ENCODE measurements at regions not wholly inside any gene's neighbourhood (a gene's known extent, or its start where the extent isn't known, plus 50 kb on each side); places are given as distances from the start of the nearest gene placed in this dataset.

- Histone ChIP-seq H2BK12ac (ENCODE audit: low read length) (no peak overlapping the region), H4K91ac (ENCODE audit: low read depth, low read length, poor library complexity) (no peak overlapping the region), H3K9me3 (replicated peaks in 1 of 2; ENCODE audit: control insufficient read depth in 2 of 2, insufficient read depth in 1 of 2, low read depth in 1 of 2, low read length in 2 of 2) (no peaks in the 10 kb centered on the region), H2AK5ac (ENCODE audit: low read depth, low read length) (no peak overlapping the region), H3K14ac (ENCODE audit: low read length) (no peak overlapping the region), H3K18ac (ENCODE audit: low read length) (no peak overlapping the region), H3K27me3 (ENCODE audit: control insufficient read depth in 3 of 3, insufficient read depth in 3 of 3, low read depth in 1 of 3, low read length in 3 of 3) (no peaks in the 10 kb centered on the region), H2BK120ac (ENCODE audit: low read depth, low read length) (no peak overlapping the region), H4K8ac (ENCODE audit: low read depth, low read length) (no peak overlapping the region), H3K9ac (ENCODE audit: low read depth, low read length, poor library complexity) (no peak overlapping the region), H2BK5ac (ENCODE audit: low read length) (no peak overlapping the region), H3K4me2 (ENCODE audit: insufficient read depth, low read length, poor library complexity, severe bottlenecking) (no peak overlapping the region), H3K4me1 (ENCODE audit: control insufficient read depth in 2 of 2, insufficient read depth in 1 of 2, low read depth in 1 of 2, low read length in 2 of 2) (no peaks in the 10 kb centered on the region), H2AFZ (ENCODE audit: low read length) (no peak overlapping the region), H2BK15ac (ENCODE audit: low read length) (no peak overlapping the region), H3K23ac (ENCODE audit: low read depth, low read length, poor library complexity) (no peak overlapping the region), H3K27ac (replicated peaks; ENCODE audit: low read length) (no peak overlapping the region), H3K4me3 (ENCODE audit: low read length in 2 of 2) (no peak overlapping the region), H3K4ac (ENCODE audit: low read length) (no peak overlapping the region), H3K36me3 (replicated peaks in 1 of 2; ENCODE audit: control insufficient read depth in 2 of 2, insufficient read depth in 2 of 2, low read length in 2 of 2) (no peaks in the 10 kb centered on the region), H3K79me1 (ENCODE audit: low read depth, low read length) (no peaks in the 10 kb centered on the region)
- no peak for DNase-seq (ENCODE audit: low spot score)
These were observed 375.5 kb upstream of the SLC8A1 start for GRCh38 chr2:40827392-40827791.

DNA sequence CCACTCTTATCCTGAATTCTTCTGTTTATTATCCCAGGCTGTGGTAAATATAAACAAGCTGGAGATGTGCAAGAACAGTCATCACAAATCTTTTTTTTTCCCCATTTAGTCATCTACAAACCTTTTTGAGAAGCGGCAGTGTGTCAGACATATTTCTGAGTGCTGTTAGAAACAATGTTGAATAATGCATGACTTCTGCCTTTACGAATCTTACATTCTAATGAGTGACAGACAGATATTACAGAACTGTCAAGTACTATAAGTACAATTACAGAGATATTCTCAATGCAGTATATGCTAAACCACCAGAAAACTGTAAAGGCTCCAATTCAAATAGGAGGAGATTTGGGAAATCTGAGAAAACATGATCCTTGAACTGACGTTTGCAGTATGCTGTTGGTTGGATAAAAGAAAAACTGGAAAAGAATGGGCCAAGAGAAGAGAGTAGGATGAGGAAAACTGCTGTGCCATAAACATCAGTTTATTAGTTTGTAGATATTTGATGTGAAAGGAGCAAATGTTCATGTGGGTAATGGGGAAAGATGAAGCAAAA is 379.5 kb upstream of the SLC8A1 start:
- H2BK5ac ChIP-seq (ENCODE audit: low read length) = no peak overlapping the region
- no peaks in the 10 kb centered on the region for H3K79me1 ChIP-seq (ENCODE audit: low read depth, low read length)
- H3K27me3 ChIP-seq (ENCODE audit: control insufficient read depth in 3 of 3, insufficient read depth in 3 of 3, low read depth in 1 of 3, low read length in 3 of 3) = no peaks in the 10 kb centered on the region
- DNase-seq (ENCODE audit: low spot score) = no peak
- no peaks in the 10 kb centered on the region for H3K9me3 ChIP-seq (replicated peaks in 1 of 2; ENCODE audit: control insufficient read depth in 2 of 2, insufficient read depth in 1 of 2, low read depth in 1 of 2, low read length in 2 of 2)
- H4K91ac ChIP-seq (ENCODE audit: low read depth, low read length, poor library complexity) = no peak overlapping the region
- no peak overlapping the region for H3K27ac ChIP-seq (replicated peaks; ENCODE audit: low read length)
- H2BK15ac ChIP-seq (ENCODE audit: low read length) = no peak overlapping the region
- H2BK12ac ChIP-seq (ENCODE audit: low read length) = no peak overlapping the region
- no peak overlapping the region for H3K4me2 ChIP-seq (ENCODE audit: insufficient read depth, low read length, poor library complexity, severe bottlenecking)
- no peak overlapping the region for H3K23ac ChIP-seq (ENCODE audit: low read depth, low read length, poor library complexity)
- H2AFZ ChIP-seq (ENCODE audit: low read length) = no peak overlapping the region
- H3K14ac ChIP-seq (ENCODE audit: low read length) = no peak overlapping the region
- WGBS, 2 donors (ENCODE audit: extremely low coverage in 2 of 2, insufficient read length in 2 of 2, insufficient replicate concordance in 1 of 2) = no CpG with 5 or more reads among the region's 3 CpGs
- no peak overlapping the region for H2BK120ac ChIP-seq (ENCODE audit: low read depth, low read length)
- H3K4ac ChIP-seq (ENCODE audit: low read length) = no peak overlapping the region
- H3K4me3 ChIP-seq (ENCODE audit: low read length in 2 of 2) = no peak overlapping the region
- H3K9ac ChIP-seq (ENCODE audit: low read depth, low read length, poor library complexity) = no peak overlapping the region
- no peak overlapping the region for H3K18ac ChIP-seq (ENCODE audit: low read length)
- H3K36me3 ChIP-seq (replicated peaks in 1 of 2; ENCODE audit: control insufficient read depth in 2 of 2, insufficient read depth in 2 of 2, low read length in 2 of 2) = no peaks in the 10 kb centered on the region
- no peaks in the 10 kb centered on the region for H3K4me1 ChIP-seq (ENCODE audit: control insufficient read depth in 2 of 2, insufficient read depth in 1 of 2, low read depth in 1 of 2, low read length in 2 of 2)
- no peak overlapping the region for H2AK5ac ChIP-seq (ENCODE audit: low read depth, low read length)
- H4K8ac ChIP-seq (ENCODE audit: low read depth, low read length) = no peak overlapping the region

- no peak overlapping the region for H3K9ac ChIP-seq (ENCODE audit: low read depth, low read length, poor library complexity)
- H3K36me3 ChIP-seq (replicated peaks in 1 of 2; ENCODE audit: control insufficient read depth in 2 of 2, insufficient read depth in 2 of 2, low read length in 2 of 2) = no peaks in the 10 kb centered on the region
- H3K27me3 ChIP-seq (ENCODE audit: control insufficient read depth in 3 of 3, insufficient read depth in 3 of 3, low read depth in 1 of 3, low read length in 3 of 3) = no peaks in the 10 kb centered on the region
- no peak overlapping the region for H2AFZ ChIP-seq (ENCODE audit: low read length)
- H2BK120ac ChIP-seq (ENCODE audit: low read depth, low read length) = no peak overlapping the region
- H3K9me3 ChIP-seq (replicated peaks in 1 of 2; ENCODE audit: control insufficient read depth in 2 of 2, insufficient read depth in 1 of 2, low read depth in 1 of 2, low read length in 2 of 2) = no peaks in the 10 kb centered on the region
- H2BK15ac ChIP-seq (ENCODE audit: low read length) = no peak overlapping the region
- H3K18ac ChIP-seq (ENCODE audit: low read length) = no peak overlapping the region
- H3K79me1 ChIP-seq (ENCODE audit: low read depth, low read length) = no peaks in the 10 kb centered on the region
- no peak overlapping the region for H3K4ac ChIP-seq (ENCODE audit: low read length)
- no peak overlapping the region for H3K4me3 ChIP-seq (ENCODE audit: low read length in 2 of 2)
- no peak overlapping the region for H2BK12ac ChIP-seq (ENCODE audit: low read length)
- DNase-seq (ENCODE audit: low spot score) = no peak
- no peaks in the 10 kb centered on the region for H3K4me1 ChIP-seq (ENCODE audit: control insufficient read depth in 2 of 2, insufficient read depth in 1 of 2, low read depth in 1 of 2, low read length in 2 of 2)
- H3K4me2 ChIP-seq (ENCODE audit: insufficient read depth, low read length, poor library complexity, severe bottlenecking) = no peak overlapping the region
- no peak overlapping the region for H2BK5ac ChIP-seq (ENCODE audit: low read length)
- no CpG with 5 or more reads among the region's 2 CpGs for WGBS, 2 donors (ENCODE audit: extremely low coverage in 2 of 2, insufficient read length in 2 of 2, insufficient replicate concordance in 1 of 2)
- H2AK5ac ChIP-seq (ENCODE audit: low read depth, low read length) = no peak overlapping the region
- no peak overlapping the region for H4K91ac ChIP-seq (ENCODE audit: low read depth, low read length, poor library complexity)
- H3K23ac ChIP-seq (ENCODE audit: low read depth, low read length, poor library complexity) = no peak overlapping the region
- no peak overlapping the region for H3K14ac ChIP-seq (ENCODE audit: low read length)
- H3K27ac ChIP-seq (replicated peaks; ENCODE audit: low read length) = no peak overlapping the region
- no peak overlapping the region for H4K8ac ChIP-seq (ENCODE audit: low read depth, low read length)
These were observed 390.0 kb upstream of the SLC8A1 start for GRCh38 chr2:40841856-40842255.

DNA sequence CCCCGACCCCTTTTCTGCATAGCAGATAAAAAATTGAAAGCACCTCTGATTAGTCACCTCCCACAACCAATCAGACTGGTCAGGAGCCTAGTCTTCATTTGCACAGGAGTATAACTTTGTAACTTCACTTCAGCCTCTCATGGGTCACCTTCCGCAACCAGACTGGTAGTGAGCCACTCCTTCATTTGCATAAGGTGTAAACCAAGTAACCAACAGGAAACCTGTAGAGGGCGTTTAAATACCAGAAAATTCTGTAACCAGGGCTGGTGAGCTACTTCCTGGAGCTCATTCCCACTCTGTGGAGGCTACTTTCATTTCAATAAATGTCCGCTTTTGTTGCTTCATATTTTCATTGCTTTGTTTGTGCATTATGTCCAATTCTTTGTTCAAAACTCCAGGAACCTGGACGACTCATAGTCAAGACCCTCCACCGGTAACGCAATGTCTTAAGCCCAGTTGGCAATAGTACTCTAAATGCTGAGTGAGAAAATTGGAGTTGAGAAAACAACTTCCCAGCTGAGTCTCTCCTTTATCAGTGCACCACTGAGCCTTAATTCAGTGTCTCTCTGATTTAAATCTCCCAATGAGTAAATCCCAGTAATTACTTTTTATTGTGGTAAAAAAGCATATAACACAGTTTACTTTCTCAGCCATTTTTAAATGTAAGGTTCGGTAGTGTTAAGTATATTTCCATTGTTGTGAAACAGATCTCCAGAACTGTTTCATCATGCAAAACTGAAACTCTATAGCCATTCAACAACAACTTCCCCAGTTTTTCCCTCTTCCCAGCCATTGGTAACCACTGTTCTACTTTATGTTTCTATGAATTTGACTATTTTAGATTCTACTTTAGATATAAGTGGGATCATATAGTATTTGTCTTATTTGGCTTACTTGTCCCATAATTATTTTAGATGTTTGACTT is 392.7 kb upstream of the SLC8A1 start:
- Histone ChIP-seq H3K14ac (ENCODE audit: low read length) (no peak overlapping the region), H2AFZ (ENCODE audit: low read length) (peak overlapping the region; percentile 46), H3K18ac (ENCODE audit: low read length) (no peak overlapping the region), H3K27ac (replicated peaks; ENCODE audit: low read length) (no peak overlapping the region), H2BK5ac (ENCODE audit: low read length) (no peak overlapping the region), H3K36me3 (replicated peaks in 1 of 2; ENCODE audit: control insufficient read depth in 2 of 2, insufficient read depth in 2 of 2, low read length in 2 of 2) (no peaks in the 10 kb centered on the region), H2BK15ac (ENCODE audit: low read length) (no peak overlapping the region), H3K4ac (ENCODE audit: low read length) (no peak overlapping the region), H2AK5ac (ENCODE audit: low read depth, low read length) (no peak overlapping the region), H3K23ac (ENCODE audit: low read depth, low read length, poor library complexity) (no peak overlapping the region), H4K91ac (ENCODE audit: low read depth, low read length, poor library complexity) (no peak overlapping the region), H2BK120ac (ENCODE audit: low read depth, low read length) (no peak overlapping the region), H3K4me3 (ENCODE audit: low read length in 2 of 2) (no peak overlapping the region), H3K9me3 (replicated peaks in 1 of 2; ENCODE audit: control insufficient read depth in 2 of 2, insufficient read depth in 1 of 2, low read depth in 1 of 2, low read length in 2 of 2) (no peaks in the 10 kb centered on the region), H3K79me1 (ENCODE audit: low read depth, low read length) (no peaks in the 10 kb centered on the region), H2BK12ac (ENCODE audit: low read length) (no peak overlapping the region), H4K8ac (ENCODE audit: low read depth, low read length) (no peak overlapping the region), H3K9ac (ENCODE audit: low read depth, low read length, poor library complexity) (no peak overlapping the region), H3K4me1 (ENCODE audit: control insufficient read depth in 2 of 2, insufficient read depth in 1 of 2, low read depth in 1 of 2, low read length in 2 of 2) (no peaks in the 10 kb centered on the region), H3K27me3 (ENCODE audit: control insufficient read depth in 3 of 3, insufficient read depth in 3 of 3, low read depth in 1 of 3, low read length in 3 of 3) (no peaks in the 10 kb centered on the region), H3K4me2 (ENCODE audit: insufficient read depth, low read length, poor library complexity, severe bottlenecking) (no peak overlapping the region)
- DNase-seq (ENCODE audit: low spot score) = no peak
- WGBS, 2 donors (ENCODE audit: extremely low coverage in 2 of 2, insufficient read length in 2 of 2, insufficient replicate concordance in 1 of 2) = no CpG with 5 or more reads among the region's 8 CpGs
